ENCODE measurements at regions not wholly inside any gene's neighbourhood (a gene's known extent, or its start where the extent isn't known, plus 50 kb on each side); places are given as distances from the start of the nearest gene placed in this dataset.

GRCh38 chr20:57802765-57803507 is 93.1 kb upstream of the PMEPA1 start:
- DNase-seq, result no peak

- DNase-seq, result no peak
Measured at GRCh38 chr20:57801581-57801980, 91.8 kb upstream of the PMEPA1 start.

GRCh38 chr20:57800791-57801430 is 91.1 kb upstream of the PMEPA1 start:
- no peak for DNase-seq

- no peak for DNase-seq
Measured at GRCh38 chr20:57797401-57797800, 87.6 kb upstream of the PMEPA1 start.

- no peak for DNase-seq
Measured at GRCh38 chr20:57795977-57796560, 86.3 kb upstream of the PMEPA1 start.

GRCh38 chr20:57795342-57795697 is 85.5 kb upstream of the PMEPA1 start:
- DNase-seq, result no peak

- DNase-seq, result no peak
Measured at GRCh38 chr20:57794600-57795341, 85.0 kb upstream of the PMEPA1 start.

GRCh38 chr20:57794036-57794435 is 84.2 kb upstream of the PMEPA1 start:
- no peak for DNase-seq

- no peak for DNase-seq
Measured at GRCh38 chr20:57793421-57793820, 83.6 kb upstream of the PMEPA1 start.

- DNase-seq, result peak in 1 of 14 donors; percentile 44
Measured at GRCh38 chr20:57792386-57793080, 82.7 kb upstream of the PMEPA1 start.

GRCh38 chr20:57791966-57792365 is 82.2 kb upstream of the PMEPA1 start:
- DNase-seq, result peak in 1 of 14 donors; percentile 50

GRCh38 chr20:57791178-57791962 is 81.6 kb upstream of the PMEPA1 start:
- no peak for DNase-seq

GRCh38 chr20:57790176-57790575 is 80.4 kb upstream of the PMEPA1 start:
- DNase-seq, result no peak

- no peak for DNase-seq
Measured at GRCh38 chr20:57788936-57789613, 79.3 kb upstream of the PMEPA1 start.

GRCh38 chr20:57787990-57788781 is 78.4 kb upstream of the PMEPA1 start:
- no peak for DNase-seq

- no peak for DNase-seq
Measured at GRCh38 chr20:57787151-57787989, 77.6 kb upstream of the PMEPA1 start.

GRCh38 chr20:57786304-57786932 is 76.6 kb upstream of the PMEPA1 start:
- DNase-seq, result no peak

GRCh38 chr20:57785720-57786119 is 75.9 kb upstream of the PMEPA1 start:
- DNase-seq, result no peak

GRCh38 chr20:57785061-57785460 is 75.2 kb upstream of the PMEPA1 start:
- no peak for DNase-seq
